Endothelial cell of umbilical vein (primary cell): ENCODE measurements at regions not wholly inside any gene's neighbourhood (a gene's known extent, or its start where the extent isn't known, plus 50 kb on each side); places are given as distances from the start of the nearest gene placed in this dataset.

ENCODE experiments used
- BruUV-seq: library from RNA; stranded (reverse); fragments of 400-500 nt; replicated peaks from 2 replicates; lab custom pipeline; 2021; lab: Mats Ljungman, UMichigan
- CTCF ChIA-PET: fragments of 300-600, 350-600 bp; sonication (Branson Sonifier 250); formaldehyde crosslinking; loops from one replicate; lab custom pipeline; 2021; ENCODE audit warnings: antibody characterized with exemption, inconsistent platforms; lab: Charles Lee
- POLR2A ChIA-PET: fragments of 300-600, 350-600 bp; sonication (Branson Sonifier 250); formaldehyde crosslinking; loops from one replicate; lab custom pipeline; 2021; ENCODE audit warnings: antibody characterized with exemption, inconsistent platforms; lab: Charles Lee
- DNase-seq: peaks from one replicate; pipeline ENCODE4 v3.0.0-alpha.2; 2011; ENCODE audit warnings: low read depth, low spot score
- FAIRE-seq: peaks from 2 replicates; lab custom pipeline; 2011; peaks lifted over from hg19 to GRCh38; lab: Jason Lieb, UNC
- H2AFZ ChIP-seq: 2 replicates; pipeline ENCODE4 v1.6.0; 2012; ENCODE audit warnings: low read depth, low read length, control low read depth, inconsistent platforms
- H3K27ac ChIP-seq: 2 replicates; pipeline ENCODE4 v1.5.1; 2011; ENCODE audit warnings: low read depth, mild to moderate bottlenecking, control low read depth, low read length, moderate library complexity; ENCODE audit not compliant: insufficient read depth
- H3K27me3 ChIP-seq, 2 experiments: 2 replicates each; pipeline versions ENCODE4 v1.6.0 to v1.6.1; 2011; ENCODE audit warnings: low read length in 2 of 2, mixed read lengths in 1 of 2; ENCODE audit not compliant: control insufficient read depth in 2 of 2, insufficient read depth in 2 of 2
- H3K36me3 ChIP-seq, 2 experiments: 2 replicates in 1 of 2; 3 replicates in 1 of 2; pipeline ENCODE4 v1.5.1; 2011; ENCODE audit warnings: low read length in 2 of 2, mild to moderate bottlenecking in 1 of 2, moderate library complexity in 1 of 2; ENCODE audit not compliant: control insufficient read depth in 2 of 2, insufficient read depth in 2 of 2; ENCODE audit errors: extremely low read depth in 1 of 2
- H3K4me1 ChIP-seq: 3 replicates; pipeline ENCODE4 v1.5.1; 2011; ENCODE audit warnings: mild to moderate bottlenecking, low read length; ENCODE audit not compliant: control insufficient read depth, insufficient read depth; ENCODE audit errors: extremely low read depth
- H3K4me2 ChIP-seq: 2 replicates; pipeline ENCODE4 v1.6.1; 2011; ENCODE audit warnings: low read length, control low read depth, mixed read lengths; ENCODE audit not compliant: insufficient read depth
- H3K4me3 ChIP-seq, 3 experiments: fragments of 200-600 bp in 1 of 3; sonication (generic), shearing (Covaris generic) in 1 of 3; replicated peaks in 1 of 3; 2 replicates each; pipeline ENCODE4 v1.5.1; 2011 to 2016; ENCODE audit warnings: control low read depth in 3 of 3, low read length in 3 of 3, mild to moderate bottlenecking in 2 of 3, inconsistent platforms in 1 of 3, low read depth in 1 of 3, moderate library complexity in 1 of 3; ENCODE audit not compliant: insufficient read depth in 1 of 3
- H3K79me2 ChIP-seq: 2 replicates; pipeline ENCODE4 v1.6.0; 2012; ENCODE audit warnings: low read length, inconsistent platforms; ENCODE audit not compliant: control insufficient read depth, insufficient read depth
- H3K9ac ChIP-seq: replicated peaks from 2 replicates; pipeline ENCODE3; 2011; ENCODE audit warnings: low read length, control low read depth; ENCODE audit not compliant: insufficient read depth; ENCODE audit errors: extremely low read depth
- H3K9me1 ChIP-seq: replicated peaks from 3 replicates; pipeline ENCODE4 v1.6.0; 2011; ENCODE audit warnings: mild to moderate bottlenecking, low read length; ENCODE audit not compliant: control insufficient read depth, insufficient read depth; ENCODE audit errors: extremely low read depth
- H3K9me3 ChIP-seq: replicated peaks from 2 replicates; pipeline ENCODE4 v1.5.1; 2012; ENCODE audit warnings: low read length, inconsistent platforms; ENCODE audit not compliant: control insufficient read depth, insufficient read depth
- H4K20me1 ChIP-seq: replicated peaks from 2 replicates; pipeline ENCODE3; 2011; ENCODE audit warnings: mild to moderate bottlenecking, low read length; ENCODE audit not compliant: control insufficient read depth, insufficient read depth; ENCODE audit errors: extremely low read depth
- EZH2 ChIP-seq: IDR thresholded peaks from 2 replicates; pipeline ENCODE4 v1.6.1; 2012; ENCODE audit warnings: borderline replicate concordance, low read depth, mild to moderate bottlenecking, moderate library complexity, low read length, inconsistent platforms; ENCODE audit not compliant: severe bottlenecking
- FOS ChIP-seq: IDR thresholded peaks from 2 replicates; pipeline ENCODE4 v1.6.1; 2011; ENCODE audit warnings: mild to moderate bottlenecking, low read length, moderate library complexity, borderline replicate concordance; ENCODE audit not compliant: insufficient read depth
- GATA2 ChIP-seq: IDR thresholded peaks from 2 replicates; pipeline ENCODE4 v1.7.0; 2011; ENCODE audit warnings: low read depth, mild to moderate bottlenecking, moderate library complexity, mixed read lengths, low read length; ENCODE audit not compliant: insufficient read length, insufficient read depth
- JUN ChIP-seq: IDR thresholded peaks from 2 replicates; pipeline ENCODE4 v1.6.1; 2011; ENCODE audit warnings: borderline replicate concordance, low read depth; ENCODE audit not compliant: insufficient read length, insufficient read depth
- MYC ChIP-seq: IDR thresholded peaks from one replicate; pipeline ENCODE4 v1.6.1; 2011; ENCODE audit warnings: mild to moderate bottlenecking, low read depth, low read length
- POLR2A ChIP-seq: IDR thresholded peaks from 2 replicates; pipeline ENCODE4 v1.6.1; 2012; ENCODE audit warnings: low read depth, mild to moderate bottlenecking, control low read depth, low read length
- POLR2AphosphoS5 ChIP-seq: IDR thresholded peaks from 2 replicates; pipeline ENCODE4 v1.6.1; 2012; ENCODE audit warnings: low read depth, mild to moderate bottlenecking, control low read depth, low read length, moderate library complexity; ENCODE audit not compliant: insufficient read depth
- dilution Hi-C: fragments of 300-500 bp; cut with MboI; formaldehyde crosslinking; loops from one replicate; pipeline ENCODE4 v1.15.0; 2019; ENCODE audit warnings: low sequenced_read_pairs; ENCODE audit not compliant: extremely low pct_ligation_motif_present
- intact Hi-C: fragments of 100-400 bp; cut with micrococcal nuclease; formaldehyde crosslinking; loops from one replicate; pipeline ENCODE4 v1.10.0; 2022
- TF ChIP-seq, protein P1 (sequence below), 2 donors: IDR thresholded peaks; 1 replicate in 1 of 2; 2 replicates in 1 of 2; pipeline ENCODE4 v1.5.1; 2011; ENCODE audit warnings: low read length in 2 of 2, mild to moderate bottlenecking in 2 of 2, moderate library complexity in 2 of 2, control low read depth in 1 of 2, inconsistent platforms in 1 of 2, low read depth in 1 of 2; ENCODE audit not compliant: insufficient read depth in 1 of 2; ENCODE audit errors: extremely low read depth in 1 of 2
- TF ChIP-seq, protein P2 (sequence below): IDR thresholded peaks from 2 replicates; pipeline ENCODE4 v1.6.1; 2011; ENCODE audit not compliant: insufficient read depth, insufficient read length

DNA sequence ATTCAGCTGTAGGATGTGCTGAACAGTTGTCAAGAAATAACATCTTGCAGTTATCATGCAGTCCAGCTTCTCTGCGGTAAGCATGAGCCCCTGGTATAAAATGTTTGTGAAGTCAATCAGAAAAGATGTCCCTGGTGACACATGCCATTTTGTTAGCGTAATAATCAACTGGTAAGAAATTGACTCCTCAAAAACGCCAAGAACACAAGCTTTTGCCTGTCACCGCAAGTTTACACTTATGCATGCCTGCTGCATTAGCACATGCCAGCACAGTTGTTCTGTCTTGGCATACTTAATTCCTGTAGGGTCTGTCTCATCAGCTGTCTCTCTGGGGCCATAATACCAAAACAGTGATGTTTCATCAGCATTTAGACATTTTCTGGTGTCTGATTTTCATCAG is 524.8 kb upstream of the DSEL start:
- CTCF ChIA-PET = interaction anchor here (0.7 kb wide), 1 partner anchor 13 kb away, joined by 3 read pairs; no protein-coding TSS in a partner anchor
- Histone ChIP-seq H4K20me1 (no peaks in the 10 kb centered on the region), H3K9me1 (no peaks in the 10 kb centered on the region), H3K9ac (no peak overlapping the region), H3K4me1 (no peaks in the 10 kb centered on the region), H3K79me2 (no peaks in the 10 kb centered on the region), H2AFZ (no peak overlapping the region), H3K4me3 (no peak overlapping the region), H3K4me2 (no peak overlapping the region), H3K36me3 (no peaks in the 10 kb centered on the region), H3K9me3 (no peaks in the 10 kb centered on the region), H3K27ac (no peak overlapping the region), H3K27me3 (no peaks in the 10 kb centered on the region)
- TF ChIP-seq MYC (no peak), EZH2 (no peak), POLR2A (no peak), JUN (no peak), GATA2 (no peak), FOS (no peak), POLR2AphosphoS5 (no peak)
- TF ChIP-seq, protein P1, sequence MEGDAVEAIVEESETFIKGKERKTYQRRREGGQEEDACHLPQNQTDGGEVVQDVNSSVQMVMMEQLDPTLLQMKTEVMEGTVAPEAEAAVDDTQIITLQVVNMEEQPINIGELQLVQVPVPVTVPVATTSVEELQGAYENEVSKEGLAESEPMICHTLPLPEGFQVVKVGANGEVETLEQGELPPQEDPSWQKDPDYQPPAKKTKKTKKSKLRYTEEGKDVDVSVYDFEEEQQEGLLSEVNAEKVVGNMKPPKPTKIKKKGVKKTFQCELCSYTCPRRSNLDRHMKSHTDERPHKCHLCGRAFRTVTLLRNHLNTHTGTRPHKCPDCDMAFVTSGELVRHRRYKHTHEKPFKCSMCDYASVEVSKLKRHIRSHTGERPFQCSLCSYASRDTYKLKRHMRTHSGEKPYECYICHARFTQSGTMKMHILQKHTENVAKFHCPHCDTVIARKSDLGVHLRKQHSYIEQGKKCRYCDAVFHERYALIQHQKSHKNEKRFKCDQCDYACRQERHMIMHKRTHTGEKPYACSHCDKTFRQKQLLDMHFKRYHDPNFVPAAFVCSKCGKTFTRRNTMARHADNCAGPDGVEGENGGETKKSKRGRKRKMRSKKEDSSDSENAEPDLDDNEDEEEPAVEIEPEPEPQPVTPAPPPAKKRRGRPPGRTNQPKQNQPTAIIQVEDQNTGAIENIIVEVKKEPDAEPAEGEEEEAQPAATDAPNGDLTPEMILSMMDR (IDR thresholded peaks at IDR 0.05; ENCODE audit: extremely low read depth in 1 of 2, insufficient read depth in 1 of 2, low read depth in 1 of 2, low read length in 2 of 2) = no peak
- TF ChIP-seq, protein P2, sequence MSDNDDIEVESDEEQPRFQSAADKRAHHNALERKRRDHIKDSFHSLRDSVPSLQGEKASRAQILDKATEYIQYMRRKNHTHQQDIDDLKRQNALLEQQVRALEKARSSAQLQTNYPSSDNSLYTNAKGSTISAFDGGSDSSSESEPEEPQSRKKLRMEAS = no peak
- intact Hi-C loops (no loop called here), dilution Hi-C loops (no loop called here)
- DNase-seq (no peak), FAIRE-seq (no peak)
- no TSS peak for BruUV-seq
- POLR2A ChIA-PET = no interaction called here
